IMR-90 (cell line): ENCODE measurements at regions not wholly inside any gene's neighbourhood (a gene's known extent, or its start where the extent isn't known, plus 50 kb on each side); places are given as distances from the start of the nearest gene placed in this dataset.

Experiments
- CEBPB ChIP-seq: IDR thresholded peaks from 2 replicates; pipeline ENCODE4 v1.6.1; 2012; ENCODE audit warnings: low read depth, low read length, improper control_type of control experiment
- FOS ChIP-seq: fragments of 150-350 bp; IDR thresholded peaks from 2 replicates; pipeline ENCODE4 v1.6.1; 2016; ENCODE audit warnings: low read depth, low read length
- MAFK ChIP-seq: IDR thresholded peaks from 2 replicates; pipeline ENCODE4 v1.6.1; 2012; ENCODE audit warnings: low read depth, low read length, improper control_type of control experiment
- MAZ ChIP-seq: IDR thresholded peaks from 2 replicates; pipeline ENCODE4 v1.6.1; 2012; ENCODE audit warnings: low read depth, mild to moderate bottlenecking, low read length, improper control_type of control experiment, moderate library complexity, borderline replicate concordance
- POLR2A ChIP-seq: IDR thresholded peaks from 2 replicates; pipeline ENCODE4 v1.6.1; 2012; ENCODE audit warnings: mild to moderate bottlenecking, low read depth, low read length
- RCOR1 ChIP-seq: IDR thresholded peaks from 2 replicates; pipeline ENCODE4 v1.6.1; 2012; ENCODE audit warnings: mild to moderate bottlenecking, low read length, improper control_type of control experiment; ENCODE audit not compliant: insufficient replicate concordance
- RFX5 ChIP-seq: IDR thresholded peaks from 2 replicates; pipeline ENCODE4 v1.8.0; 2012; ENCODE audit warnings: low read depth, mild to moderate bottlenecking, low read length, moderate library complexity
- USF2 ChIP-seq: fragments of 150-350 bp; IDR thresholded peaks from 2 replicates; pipeline ENCODE4 v1.6.1; 2017; ENCODE audit warnings: mild to moderate bottlenecking, antibody characterized with exemption, low read length, low read depth
- TF ChIP-seq, protein P1 (sequence below): conservative IDR thresholded peaks from 2 replicates; pipeline ENCODE4 v1.5.1; 2012; ENCODE audit warnings: mild to moderate bottlenecking, low read depth, low read length, improper control_type of control experiment

DNA sequence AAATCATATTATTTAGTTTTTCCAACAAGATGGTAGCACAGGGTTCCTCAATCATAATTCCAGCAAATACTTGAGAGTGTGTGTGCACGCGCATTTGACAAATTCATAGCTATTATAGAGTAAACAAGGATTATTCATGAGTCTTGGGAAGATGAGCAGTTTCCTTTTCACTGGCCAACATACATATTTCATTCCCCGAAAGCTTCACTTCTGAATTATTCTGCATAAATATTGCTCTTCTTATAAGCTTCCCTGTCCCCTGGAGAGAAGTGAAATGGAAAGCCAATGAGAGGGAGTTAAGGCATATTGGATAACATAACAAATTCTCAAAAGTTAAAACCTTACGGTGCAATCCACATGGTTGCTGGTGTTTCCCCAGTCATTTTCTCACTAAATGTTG lies 386.4 kb upstream of the SEMA6A start:
- TF ChIP-seq MAFK (no peak), RFX5 (no peak), POLR2A (no peak), MAZ (no peak), RCOR1 (no peak), USF2 (no peak), FOS (no peak), CEBPB (no peak)
- TF ChIP-seq, protein P1, sequence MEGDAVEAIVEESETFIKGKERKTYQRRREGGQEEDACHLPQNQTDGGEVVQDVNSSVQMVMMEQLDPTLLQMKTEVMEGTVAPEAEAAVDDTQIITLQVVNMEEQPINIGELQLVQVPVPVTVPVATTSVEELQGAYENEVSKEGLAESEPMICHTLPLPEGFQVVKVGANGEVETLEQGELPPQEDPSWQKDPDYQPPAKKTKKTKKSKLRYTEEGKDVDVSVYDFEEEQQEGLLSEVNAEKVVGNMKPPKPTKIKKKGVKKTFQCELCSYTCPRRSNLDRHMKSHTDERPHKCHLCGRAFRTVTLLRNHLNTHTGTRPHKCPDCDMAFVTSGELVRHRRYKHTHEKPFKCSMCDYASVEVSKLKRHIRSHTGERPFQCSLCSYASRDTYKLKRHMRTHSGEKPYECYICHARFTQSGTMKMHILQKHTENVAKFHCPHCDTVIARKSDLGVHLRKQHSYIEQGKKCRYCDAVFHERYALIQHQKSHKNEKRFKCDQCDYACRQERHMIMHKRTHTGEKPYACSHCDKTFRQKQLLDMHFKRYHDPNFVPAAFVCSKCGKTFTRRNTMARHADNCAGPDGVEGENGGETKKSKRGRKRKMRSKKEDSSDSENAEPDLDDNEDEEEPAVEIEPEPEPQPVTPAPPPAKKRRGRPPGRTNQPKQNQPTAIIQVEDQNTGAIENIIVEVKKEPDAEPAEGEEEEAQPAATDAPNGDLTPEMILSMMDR: no peak
